HEK293 (cell line): ENCODE measurements at regions not wholly inside any gene's neighbourhood (a gene's known extent, or its start where the extent isn't known, plus 50 kb on each side); places are given as distances from the start of the nearest gene placed in this dataset.
"Not testable (repeated sequence)": the region's sequence is repeated elsewhere in the genome, so short reads cannot be mapped to it uniquely, and the experiment has no call there.

Source experiments
- ZBTB8A ChIP-seq: fragments of 450-650 bp; formaldehyde crosslinking; IDR thresholded peaks from 2 replicates; pipeline ENCODE4 v1.5.1; 2016; ENCODE audit warnings: missing biosample characterization, missing genetic modification characterization
- ZNF169 ChIP-seq: fragments of 450-650 bp; formaldehyde crosslinking; IDR thresholded peaks from 2 replicates; pipeline ENCODE4 v1.5.1; 2016; ENCODE audit warnings: missing biosample characterization, missing genetic modification characterization
- ZNF23 ChIP-seq: fragments of 450-650 bp; formaldehyde crosslinking; IDR thresholded peaks from 2 replicates; pipeline ENCODE4 v1.5.1; 2016; ENCODE audit warnings: missing biosample characterization, missing genetic modification characterization, borderline replicate concordance
- ZNF24 ChIP-seq: fragments of 450-650 bp; formaldehyde crosslinking; IDR thresholded peaks from 2 replicates; pipeline ENCODE4 v1.5.1; 2016; ENCODE audit warnings: missing biosample characterization, missing genetic modification characterization
- ZNF510 ChIP-seq: fragments of 450-650 bp; formaldehyde crosslinking; IDR thresholded peaks from 2 replicates; pipeline ENCODE4 v1.5.1; 2018; ENCODE audit warnings: mild to moderate bottlenecking, missing genetic modification characterization, missing biosample characterization; ENCODE audit not compliant: insufficient replicate concordance
- ZNF629 ChIP-seq: fragments of 450-650 bp; formaldehyde crosslinking; IDR thresholded peaks from 2 replicates; pipeline ENCODE4 v1.5.1; 2017; ENCODE audit warnings: missing biosample characterization, missing genetic modification characterization
- ZNF747 ChIP-seq: fragments of 450-650 bp; formaldehyde crosslinking; IDR thresholded peaks from 2 replicates; pipeline ENCODE4 v1.5.1; 2016; ENCODE audit warnings: missing biosample characterization, missing genetic modification characterization
- TF ChIP-seq, protein P1 (sequence below): fragments of 450-650 bp; formaldehyde crosslinking; IDR thresholded peaks from 2 replicates; pipeline ENCODE4 v1.5.1; 2016; ENCODE audit warnings: missing biosample characterization, missing genetic modification characterization
- TF ChIP-seq, protein P2 (sequence below): fragments of 450-650 bp; formaldehyde crosslinking; IDR thresholded peaks from 2 replicates; pipeline ENCODE4 v1.5.1; 2016; ENCODE audit warnings: missing biosample characterization, missing genetic modification characterization
- TF ChIP-seq, protein P3 (sequence below): fragments of 450-650 bp; formaldehyde crosslinking; IDR thresholded peaks from 2 replicates; pipeline ENCODE4 v1.5.1; 2016; ENCODE audit warnings: missing biosample characterization, missing genetic modification characterization

DNA sequence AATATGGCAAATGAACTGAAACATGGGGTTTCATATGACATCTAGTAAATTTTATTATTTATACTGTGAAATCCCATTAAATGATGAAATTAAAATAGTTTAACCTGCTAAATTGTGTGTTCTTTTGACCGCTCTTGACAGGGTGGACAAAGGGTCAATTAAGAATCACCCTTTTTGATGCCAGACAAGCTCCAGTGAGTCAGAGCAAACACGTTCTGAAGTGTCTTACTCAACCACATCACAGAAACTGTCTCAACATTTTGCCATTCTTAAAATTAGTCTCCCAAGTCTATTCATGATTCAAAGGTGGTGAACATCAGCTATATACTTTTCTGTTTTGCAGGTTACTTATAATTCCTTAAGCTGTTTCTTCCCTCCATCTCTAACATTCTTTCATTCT is 213.4 kb downstream of the SPATA31A1 start:
- TF ChIP-seq, protein P1, sequence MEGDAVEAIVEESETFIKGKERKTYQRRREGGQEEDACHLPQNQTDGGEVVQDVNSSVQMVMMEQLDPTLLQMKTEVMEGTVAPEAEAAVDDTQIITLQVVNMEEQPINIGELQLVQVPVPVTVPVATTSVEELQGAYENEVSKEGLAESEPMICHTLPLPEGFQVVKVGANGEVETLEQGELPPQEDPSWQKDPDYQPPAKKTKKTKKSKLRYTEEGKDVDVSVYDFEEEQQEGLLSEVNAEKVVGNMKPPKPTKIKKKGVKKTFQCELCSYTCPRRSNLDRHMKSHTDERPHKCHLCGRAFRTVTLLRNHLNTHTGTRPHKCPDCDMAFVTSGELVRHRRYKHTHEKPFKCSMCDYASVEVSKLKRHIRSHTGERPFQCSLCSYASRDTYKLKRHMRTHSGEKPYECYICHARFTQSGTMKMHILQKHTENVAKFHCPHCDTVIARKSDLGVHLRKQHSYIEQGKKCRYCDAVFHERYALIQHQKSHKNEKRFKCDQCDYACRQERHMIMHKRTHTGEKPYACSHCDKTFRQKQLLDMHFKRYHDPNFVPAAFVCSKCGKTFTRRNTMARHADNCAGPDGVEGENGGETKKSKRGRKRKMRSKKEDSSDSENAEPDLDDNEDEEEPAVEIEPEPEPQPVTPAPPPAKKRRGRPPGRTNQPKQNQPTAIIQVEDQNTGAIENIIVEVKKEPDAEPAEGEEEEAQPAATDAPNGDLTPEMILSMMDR (tag by site-specific recombination): not testable (repeated sequence)
- TF ChIP-seq, protein P2, sequence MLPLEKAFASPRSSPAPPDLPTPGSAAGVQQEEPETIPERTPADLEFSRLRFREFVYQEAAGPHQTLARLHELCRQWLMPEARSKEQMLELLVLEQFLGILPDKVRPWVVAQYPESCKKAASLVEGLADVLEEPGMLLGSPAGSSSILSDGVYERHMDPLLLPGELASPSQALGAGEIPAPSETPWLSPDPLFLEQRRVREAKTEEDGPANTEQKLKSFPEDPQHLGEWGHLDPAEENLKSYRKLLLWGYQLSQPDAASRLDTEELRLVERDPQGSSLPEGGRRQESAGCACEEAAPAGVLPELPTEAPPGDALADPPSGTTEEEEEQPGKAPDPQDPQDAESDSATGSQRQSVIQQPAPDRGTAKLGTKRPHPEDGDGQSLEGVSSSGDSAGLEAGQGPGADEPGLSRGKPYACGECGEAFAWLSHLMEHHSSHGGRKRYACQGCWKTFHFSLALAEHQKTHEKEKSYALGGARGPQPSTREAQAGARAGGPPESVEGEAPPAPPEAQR (tag by site-specific recombination): not testable (repeated sequence)
- not testable (repeated sequence) for TF ChIP-seq ZNF23; ZNF510 (tag by site-specific recombination); ZBTB8A (tag by site-specific recombination); ZNF169 (tag by site-specific recombination); ZNF629 (tag by site-specific recombination); ZNF747 (tag by site-specific recombination); ZNF24 (tag by site-specific recombination)
- TF ChIP-seq, protein P3, sequence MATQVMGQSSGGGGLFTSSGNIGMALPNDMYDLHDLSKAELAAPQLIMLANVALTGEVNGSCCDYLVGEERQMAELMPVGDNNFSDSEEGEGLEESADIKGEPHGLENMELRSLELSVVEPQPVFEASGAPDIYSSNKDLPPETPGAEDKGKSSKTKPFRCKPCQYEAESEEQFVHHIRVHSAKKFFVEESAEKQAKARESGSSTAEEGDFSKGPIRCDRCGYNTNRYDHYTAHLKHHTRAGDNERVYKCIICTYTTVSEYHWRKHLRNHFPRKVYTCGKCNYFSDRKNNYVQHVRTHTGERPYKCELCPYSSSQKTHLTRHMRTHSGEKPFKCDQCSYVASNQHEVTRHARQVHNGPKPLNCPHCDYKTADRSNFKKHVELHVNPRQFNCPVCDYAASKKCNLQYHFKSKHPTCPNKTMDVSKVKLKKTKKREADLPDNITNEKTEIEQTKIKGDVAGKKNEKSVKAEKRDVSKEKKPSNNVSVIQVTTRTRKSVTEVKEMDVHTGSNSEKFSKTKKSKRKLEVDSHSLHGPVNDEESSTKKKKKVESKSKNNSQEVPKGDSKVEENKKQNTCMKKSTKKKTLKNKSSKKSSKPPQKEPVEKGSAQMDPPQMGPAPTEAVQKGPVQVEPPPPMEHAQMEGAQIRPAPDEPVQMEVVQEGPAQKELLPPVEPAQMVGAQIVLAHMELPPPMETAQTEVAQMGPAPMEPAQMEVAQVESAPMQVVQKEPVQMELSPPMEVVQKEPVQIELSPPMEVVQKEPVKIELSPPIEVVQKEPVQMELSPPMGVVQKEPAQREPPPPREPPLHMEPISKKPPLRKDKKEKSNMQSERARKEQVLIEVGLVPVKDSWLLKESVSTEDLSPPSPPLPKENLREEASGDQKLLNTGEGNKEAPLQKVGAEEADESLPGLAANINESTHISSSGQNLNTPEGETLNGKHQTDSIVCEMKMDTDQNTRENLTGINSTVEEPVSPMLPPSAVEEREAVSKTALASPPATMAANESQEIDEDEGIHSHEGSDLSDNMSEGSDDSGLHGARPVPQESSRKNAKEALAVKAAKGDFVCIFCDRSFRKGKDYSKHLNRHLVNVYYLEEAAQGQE (tag by site-specific recombination): not testable (repeated sequence)
